HG02642 (cell line): ENCODE measurements at regions not wholly inside any gene's neighbourhood (a gene's known extent, or its start where the extent isn't known, plus 50 kb on each side); places are given as distances from the start of the nearest gene placed in this dataset.
"Not testable (repeated sequence)": the region's sequence is repeated elsewhere in the genome, so short reads cannot be mapped to it uniquely, and the experiment has no call there.

Experiments
- ATAC-seq: cut with Tn5 transposase; IDR thresholded peaks from one replicate; pipeline ENCODE4 v1.9.1; 2021; ENCODE audit warnings: mild to moderate bottlenecking; ENCODE audit not compliant: unreplicated experiment, poor library complexity

DNA sequence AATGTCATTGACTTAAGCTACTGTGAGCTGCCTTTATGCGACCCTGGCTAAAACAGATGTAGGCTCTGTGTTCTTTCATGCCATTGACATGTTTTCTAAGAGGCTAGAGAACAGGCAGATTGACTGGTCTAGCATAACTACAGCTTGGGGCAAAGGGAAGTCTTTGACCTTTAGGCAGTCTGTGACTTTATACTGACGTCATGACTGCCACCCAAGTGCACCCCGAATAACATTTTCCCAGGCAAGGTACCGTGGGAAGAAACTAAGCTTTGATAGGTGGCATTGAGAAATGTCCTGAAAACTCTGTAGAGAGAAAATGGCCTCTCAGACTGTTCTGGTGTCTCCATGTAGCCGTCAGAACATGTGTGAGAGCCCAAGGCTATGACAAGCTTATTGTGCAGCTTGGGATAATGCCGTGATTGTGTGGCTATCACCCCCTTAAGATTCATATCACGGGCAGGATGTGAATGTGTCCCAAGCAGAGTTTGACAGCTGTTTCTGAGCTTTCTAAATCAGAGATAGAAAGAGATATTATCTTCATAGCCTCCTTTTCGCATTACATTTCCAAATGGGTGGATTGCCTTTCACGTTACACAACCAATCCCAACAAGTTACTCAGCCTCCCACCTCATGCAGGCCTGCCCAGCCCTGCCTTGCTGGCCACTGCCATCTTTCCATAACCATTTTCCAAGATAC, 672.2 kb upstream of the ACVR2A start:
- no peak for ATAC-seq

DNA sequence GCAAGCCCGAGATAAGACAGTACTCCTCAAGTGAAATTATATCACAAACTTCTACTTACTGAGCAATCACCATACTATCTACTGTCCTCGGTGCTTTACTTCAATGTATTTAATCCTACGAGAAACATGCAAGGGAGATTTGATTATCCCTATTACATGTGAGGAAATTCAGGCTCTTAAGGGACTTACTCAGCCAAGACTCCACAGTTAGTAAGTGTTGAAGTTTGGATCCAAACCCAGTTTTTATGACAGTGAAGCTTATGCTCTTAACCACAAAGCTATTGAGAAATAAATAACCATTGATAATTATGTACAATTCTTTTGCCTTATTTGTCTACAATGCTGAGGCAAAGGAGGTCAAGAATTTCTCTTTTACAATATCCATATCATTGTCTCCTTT, 672.9 kb upstream of the ACVR2A start:
- ATAC-seq: no peak

DNA sequence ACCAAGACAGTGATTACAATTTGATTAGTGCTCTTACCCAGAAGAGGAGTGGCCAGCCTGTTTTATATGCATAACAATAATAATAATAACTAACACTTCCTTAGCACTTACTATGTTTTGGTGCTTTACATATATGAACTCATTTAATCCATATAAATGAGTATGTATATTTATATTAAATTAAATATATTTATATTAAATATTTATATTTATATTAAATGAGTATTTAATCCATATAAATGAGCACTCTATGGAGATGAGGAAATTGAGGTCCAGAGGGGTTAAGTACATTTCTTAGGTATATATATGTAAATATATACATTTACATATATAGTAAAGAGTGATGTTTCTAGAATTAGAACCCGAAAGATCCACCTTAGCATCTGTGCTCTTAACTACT, 673.9 kb upstream of the ACVR2A start:
- ATAC-seq: no peak

- no peak for ATAC-seq
Measured at GRCh38 chr2:147165697-147166382, 679.0 kb upstream of the ACVR2A start.

GRCh38 chr2:147164563-147164962, 680.3 kb upstream of the ACVR2A start:
- no peak for ATAC-seq

DNA sequence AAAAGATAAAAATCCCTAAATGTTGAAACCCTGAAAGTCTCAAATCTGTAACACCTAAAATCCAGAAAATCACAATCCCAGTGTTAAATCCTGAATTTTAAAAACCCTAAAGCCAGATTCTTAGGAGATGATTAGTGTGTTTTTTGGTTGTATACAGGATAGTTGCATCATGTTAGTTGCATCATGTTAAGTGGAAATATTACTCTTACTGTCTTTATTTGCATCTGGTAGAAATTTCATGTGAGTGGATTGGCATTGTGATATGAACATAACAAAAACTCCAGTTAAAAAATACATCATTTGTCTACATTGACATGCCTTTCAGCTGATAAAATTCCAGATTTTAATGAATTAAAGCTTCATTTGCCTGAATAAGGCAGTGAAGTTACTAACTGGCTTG, 683.1 kb upstream of the ACVR2A start:
- no peak for ATAC-seq

DNA sequence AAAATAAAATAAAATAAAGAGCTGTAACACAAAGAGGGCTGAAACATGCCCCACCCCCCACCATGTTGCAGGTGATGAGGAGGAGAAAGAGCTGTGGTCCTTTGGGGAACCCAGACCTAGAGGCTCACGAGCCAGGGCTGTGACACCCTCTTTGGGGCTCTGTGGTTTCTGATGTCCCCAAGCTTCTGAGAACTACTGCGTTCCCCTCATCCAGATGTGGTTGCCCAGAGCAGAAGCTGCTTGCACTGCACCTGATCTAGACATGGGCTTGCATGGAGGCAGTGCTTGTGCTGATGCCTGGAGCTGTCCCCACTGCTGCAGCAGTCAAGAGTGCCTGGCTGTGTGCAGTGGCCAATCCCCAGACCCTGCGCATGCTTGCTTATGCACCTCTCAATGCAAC, 687.9 kb upstream of the ACVR2A start:
- ATAC-seq: no peak

DNA sequence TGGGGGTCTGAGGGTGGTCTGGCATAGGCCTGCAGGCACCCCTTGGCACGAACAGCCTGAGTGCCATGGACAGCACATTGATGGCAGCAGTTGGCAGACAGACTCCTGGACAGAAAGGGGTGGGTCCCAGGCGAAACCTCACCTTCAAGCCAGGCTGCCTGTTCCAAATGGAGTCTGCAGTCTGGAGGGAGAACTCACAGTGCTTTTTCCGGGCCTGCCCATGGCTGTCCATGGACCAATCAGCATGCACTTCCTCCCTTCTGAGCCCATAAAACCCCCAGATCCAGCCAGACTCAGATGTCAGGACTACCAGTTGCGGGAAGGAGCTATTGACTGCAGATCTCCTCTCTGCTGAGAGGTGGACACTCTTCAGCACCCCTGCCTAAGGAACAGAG, 694.6 kb upstream of the ACVR2A start:
- no peak for ATAC-seq

- ATAC-seq: no peak
Measured at GRCh38 chr2:147149575-147150240, 695.1 kb upstream of the ACVR2A start.

DNA sequence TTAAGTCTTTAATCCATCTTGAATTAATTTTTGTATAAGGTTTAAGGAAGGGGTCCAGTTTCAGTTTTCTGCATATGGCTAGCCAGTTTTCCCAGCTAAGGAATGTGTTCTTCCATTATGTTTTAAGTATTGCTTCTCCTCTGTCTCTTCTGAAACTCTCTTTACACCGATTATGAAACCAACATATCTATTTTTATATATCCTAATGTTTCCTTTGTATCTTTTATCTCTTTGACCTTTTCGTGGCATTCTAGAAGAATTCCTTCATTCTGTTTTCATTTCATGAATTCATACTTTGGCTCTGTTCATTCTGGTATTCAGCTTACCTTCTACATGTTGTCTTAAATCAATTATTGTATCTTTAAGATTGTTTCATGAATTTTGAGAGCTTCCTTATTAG, 697.0 kb upstream of the ACVR2A start:
- ATAC-seq: no peak

DNA sequence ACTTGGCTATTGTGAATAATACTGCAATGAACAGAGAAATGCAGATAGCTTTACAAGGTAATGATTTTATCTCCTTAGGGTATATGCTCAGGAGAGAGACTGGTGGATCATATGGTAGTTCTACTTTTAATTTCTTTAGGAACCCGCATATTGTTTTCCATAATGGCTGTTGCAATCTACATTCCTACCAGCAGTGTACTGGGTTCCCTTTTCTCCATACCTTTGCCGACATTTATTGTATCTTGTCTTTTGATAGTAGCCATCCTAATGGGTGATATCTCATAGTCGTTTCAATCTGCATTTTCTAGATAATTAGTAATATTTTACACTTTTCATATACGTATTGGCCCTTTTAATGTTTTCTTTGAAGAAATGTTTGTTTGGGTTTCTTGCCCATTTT, 702.9 kb upstream of the ACVR2A start:
- ATAC-seq: no peak

- not testable (repeated sequence) for ATAC-seq
Measured at GRCh38 chr2:147139732-147140131, 705.1 kb upstream of the ACVR2A start.

GRCh38 chr2:147137711-147138110, 707.1 kb upstream of the ACVR2A start:
- ATAC-seq: no peak

DNA sequence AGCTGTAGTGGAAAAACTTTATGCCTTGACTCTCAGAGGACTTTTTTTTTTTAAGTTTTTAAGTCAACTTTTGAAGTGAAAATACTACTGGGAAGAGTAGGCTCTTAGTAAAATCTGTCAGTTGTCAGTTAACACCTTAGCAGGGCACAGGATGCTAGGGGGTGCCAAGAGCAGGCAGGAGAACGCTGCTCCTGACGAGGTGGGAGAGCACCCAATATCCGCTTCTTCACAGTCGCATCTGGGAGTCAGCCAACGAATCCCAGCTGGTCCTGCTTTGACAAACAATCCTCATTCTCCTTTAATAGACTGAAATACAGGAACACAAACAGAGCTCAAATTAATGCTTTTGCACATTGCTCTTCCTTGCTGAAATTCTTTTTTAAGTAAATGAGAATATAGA, 709.5 kb upstream of the ACVR2A start:
- no peak for ATAC-seq

DNA sequence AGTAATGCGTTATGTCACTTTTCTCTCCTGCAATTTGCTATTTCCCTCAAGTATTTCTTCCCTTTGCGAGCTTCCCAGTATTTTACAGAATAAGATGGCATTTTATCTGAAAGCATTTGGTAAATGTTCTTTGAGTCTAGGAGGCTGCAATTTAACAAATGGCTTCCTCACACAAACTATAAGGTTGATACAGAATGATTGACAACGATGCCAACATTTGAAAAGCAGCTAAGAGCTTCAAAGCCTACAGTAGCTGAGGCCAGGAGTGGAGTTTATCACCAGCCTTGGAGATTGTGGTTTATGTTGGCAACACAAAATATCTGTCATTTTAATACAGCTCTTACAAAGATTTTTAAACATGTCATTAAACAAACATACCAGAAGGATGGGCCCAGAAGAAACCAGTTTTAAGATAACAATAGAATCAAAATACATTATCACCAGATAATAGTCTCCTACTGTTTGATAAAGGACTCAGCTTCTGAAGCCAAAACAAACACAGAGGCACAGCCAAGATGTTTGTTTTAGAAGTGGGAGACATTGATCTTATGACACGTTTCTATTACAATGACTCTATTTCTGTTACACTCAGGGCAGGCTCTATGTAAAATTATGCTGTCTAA, 711.4 kb upstream of the ACVR2A start:
- no peak for ATAC-seq

- ATAC-seq: no peak
Measured at GRCh38 chr2:147125145-147125544, 719.7 kb upstream of the ACVR2A start.

- ATAC-seq: no peak
Measured at GRCh38 chr2:147122944-147123343, 721.9 kb upstream of the ACVR2A start.

DNA sequence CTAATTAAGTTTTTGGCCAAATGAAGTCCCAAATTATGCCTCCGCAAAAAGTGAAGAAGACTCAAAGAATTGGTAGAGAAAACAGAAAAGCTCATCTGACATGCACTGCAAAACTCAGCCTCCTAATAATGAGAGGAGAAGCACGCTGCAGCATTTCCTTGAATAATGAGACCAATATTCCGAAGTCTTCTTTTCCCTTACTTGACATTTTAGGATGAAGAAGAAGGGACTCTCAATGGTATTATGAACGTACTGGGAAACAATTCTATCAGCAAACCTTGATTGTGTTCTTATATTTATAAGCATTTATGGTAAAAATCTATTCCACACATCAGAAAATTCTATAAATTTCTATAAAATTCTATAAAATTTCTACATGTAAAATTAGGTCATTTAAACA, 733.9 kb upstream of the ACVR2A start:
- ATAC-seq: no peak

DNA sequence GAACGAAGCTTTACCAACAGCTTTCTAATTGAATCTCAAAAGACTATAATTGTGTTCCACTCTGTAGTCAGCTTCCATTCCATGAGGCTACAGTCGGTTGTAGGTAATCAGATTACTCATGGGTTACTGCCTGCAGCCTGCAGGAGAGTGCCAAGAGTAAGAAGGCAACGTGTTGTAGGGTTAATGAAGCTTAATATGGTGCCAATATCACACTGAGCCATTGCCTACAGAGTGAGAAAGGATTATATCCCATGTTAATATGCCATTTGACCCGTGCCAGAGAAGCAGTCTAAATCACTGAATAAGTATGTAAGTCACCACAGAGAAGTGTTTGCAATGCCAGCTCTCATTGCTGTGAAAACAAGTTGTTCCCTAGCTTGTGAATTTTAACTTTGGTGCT, 734.5 kb upstream of the ACVR2A start:
- ATAC-seq: no peak

GRCh38 chr2:147109291-147109690, 735.5 kb upstream of the ACVR2A start:
- no peak for ATAC-seq

DNA sequence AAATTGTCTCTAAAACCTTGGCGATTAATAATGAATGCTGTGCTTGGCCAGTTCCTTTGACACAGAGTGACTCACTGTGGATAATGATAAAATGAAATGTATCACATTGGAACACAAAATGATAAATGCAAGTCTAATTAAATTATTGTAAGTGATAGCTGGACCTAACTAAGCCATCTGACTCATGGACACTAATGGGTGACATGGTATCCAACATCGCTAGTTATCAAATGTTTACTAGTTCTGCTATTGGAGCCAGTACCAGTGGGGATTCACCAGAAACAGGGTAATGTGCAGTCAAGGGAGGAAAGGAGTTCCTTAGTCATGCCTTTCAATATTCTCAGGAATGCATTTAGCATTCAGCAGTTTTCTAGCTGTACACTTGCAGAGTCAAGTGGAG, 736.3 kb upstream of the ACVR2A start:
- no peak for ATAC-seq
